Stomach (tissue), 8 donors: ENCODE measurements at regions not wholly inside any gene's neighbourhood (a gene's known extent, or its start where the extent isn't known, plus 50 kb on each side); places are given as distances from the start of the nearest gene placed in this dataset.

ENCODE experiments used
- DNase-seq, 2 donors: peaks; one replicate each; pipeline versions ENCODE4 v3.0.0 to v3.0.0-alpha.2; 2013 to 2019
- H3K27ac ChIP-seq, 5 donors: fragments of 200-600 bp in 4 of 5; sonication (generic) in 4 of 5; one replicate each; pipeline ENCODE4 v1.5.1; 2013 to 2019; ENCODE audit warnings: mild to moderate bottlenecking in 1 of 5, moderate library complexity in 1 of 5
- H3K27me3 ChIP-seq, 3 donors: fragments of 200-600 bp; sonication (generic); one replicate each; pipeline ENCODE4 v1.5.1; 2017 to 2019; ENCODE audit warnings: mixed run types in 1 of 3
- H3K36me3 ChIP-seq, 4 donors: fragments of 200-600 bp; sonication (generic); 1 replicate in 3 of 4; 2 replicates in 1 of 4; pipeline ENCODE4 v1.5.1; 2016 to 2019
- H3K4me1 ChIP-seq, 4 donors: fragments of 200-600 bp; sonication (generic); one replicate each; pipeline ENCODE4 v1.5.1; 2016 to 2019
- H3K4me3 ChIP-seq, 4 donors: fragments of 200-600 bp; sonication (generic) in 3 of 4; one replicate each; pipeline ENCODE4 v1.5.1; 2016 to 2019; ENCODE audit warnings: mild to moderate bottlenecking in 1 of 4
- H3K9me3 ChIP-seq, 4 donors: fragments of 200-600 bp; sonication (generic); one replicate each; pipeline ENCODE4 v1.5.1; 2016 to 2019
- EP300 ChIP-seq: sonication (generic); formaldehyde crosslinking; IDR thresholded peaks from one replicate; pipeline ENCODE4 v1.6.1; 2017; ENCODE audit warnings: antibody characterized with exemption
- POLR2A ChIP-seq, 4 donors: fragments of 450-650 bp; IDR thresholded peaks; one replicate each; pipeline ENCODE4 v1.6.1; 2016; ENCODE audit warnings: antibody characterized with exemption in 4 of 4, control low read depth in 2 of 4, mild to moderate bottlenecking in 1 of 4, moderate library complexity in 1 of 4
- POLR2AphosphoS5 ChIP-seq, 3 donors: sonication (generic); formaldehyde crosslinking; IDR thresholded peaks; one replicate each; pipeline ENCODE4 v1.6.1; 2016; ENCODE audit warnings: antibody characterized with exemption in 3 of 3
- WGBS, 5 donors: extraction: QIAGEN DNeasy Blood & Tissue Kit in 3 of 5; methylation state at CpG; one replicate each; pipeline versions ENCODE4 v1.1.5 to v1.1.7; 2013 to 2018; 5-methylcytosine and 5-hydroxymethylcytosine counted together
- intact Hi-C: fragments of 100-400 bp; cut with DNase I; formaldehyde crosslinking; loops from one replicate; pipeline ENCODE4 v1.15.1; 2023; ENCODE audit warnings: low total_unique reads
- TF ChIP-seq, protein P1 (sequence below), 7 experiments: fragments of 450-650 bp in 4 of 7; fragments of 200-600 bp in 3 of 7; sonication (generic) in 3 of 7; IDR thresholded peaks; one replicate each; pipeline ENCODE4 v1.5.1; 2016 to 2019; ENCODE audit warnings: antibody characterized with exemption in 7 of 7, control low read depth in 2 of 7, mild to moderate bottlenecking in 1 of 7
- donor health status: healthy with polysubstance abuse.
- donor health status: Bipolar disorder and iron deficiency.
- donor health status: healthy.

DNA sequence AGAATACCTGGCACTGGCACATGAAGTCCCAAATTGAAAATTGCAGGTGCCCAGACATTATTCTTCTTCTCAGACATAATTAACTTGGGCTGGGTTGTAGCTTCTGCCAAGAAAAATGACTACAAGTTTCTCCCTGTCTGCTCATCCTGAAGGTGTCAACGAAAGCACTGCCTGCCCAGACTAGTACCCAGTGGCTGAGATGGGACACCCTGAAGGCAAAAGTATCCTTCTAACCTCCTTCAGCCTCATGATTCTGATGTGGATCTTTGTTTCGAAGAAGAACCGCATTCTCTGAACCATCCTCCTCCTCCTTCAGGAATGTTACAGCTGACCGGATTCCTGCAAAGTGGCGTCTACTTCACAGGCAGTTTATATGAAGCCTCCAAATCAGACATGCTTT lies 161.1 kb upstream of the FST start:
- intact Hi-C loops, result no loop called here
- H3K4me1 ChIP-seq, result no peaks in the 10 kb centered on the region
- no peak for DNase-seq
- peaks cover 0 to 4% (median 0%) of the 10 kb centered on the region in 4 donors for H3K9me3 ChIP-seq
- no peaks in the 10 kb centered on the region for H3K27me3 ChIP-seq
- H3K36me3 ChIP-seq, result no peaks in the 10 kb centered on the region
- WGBS, 5 donors, result 78 to 93% (median 87%) methylated on average over 5 of the region's 5 CpGs
- no peak overlapping the region for H3K27ac ChIP-seq
- no peak overlapping the region for H3K4me3 ChIP-seq
- TF ChIP-seq, protein P1, sequence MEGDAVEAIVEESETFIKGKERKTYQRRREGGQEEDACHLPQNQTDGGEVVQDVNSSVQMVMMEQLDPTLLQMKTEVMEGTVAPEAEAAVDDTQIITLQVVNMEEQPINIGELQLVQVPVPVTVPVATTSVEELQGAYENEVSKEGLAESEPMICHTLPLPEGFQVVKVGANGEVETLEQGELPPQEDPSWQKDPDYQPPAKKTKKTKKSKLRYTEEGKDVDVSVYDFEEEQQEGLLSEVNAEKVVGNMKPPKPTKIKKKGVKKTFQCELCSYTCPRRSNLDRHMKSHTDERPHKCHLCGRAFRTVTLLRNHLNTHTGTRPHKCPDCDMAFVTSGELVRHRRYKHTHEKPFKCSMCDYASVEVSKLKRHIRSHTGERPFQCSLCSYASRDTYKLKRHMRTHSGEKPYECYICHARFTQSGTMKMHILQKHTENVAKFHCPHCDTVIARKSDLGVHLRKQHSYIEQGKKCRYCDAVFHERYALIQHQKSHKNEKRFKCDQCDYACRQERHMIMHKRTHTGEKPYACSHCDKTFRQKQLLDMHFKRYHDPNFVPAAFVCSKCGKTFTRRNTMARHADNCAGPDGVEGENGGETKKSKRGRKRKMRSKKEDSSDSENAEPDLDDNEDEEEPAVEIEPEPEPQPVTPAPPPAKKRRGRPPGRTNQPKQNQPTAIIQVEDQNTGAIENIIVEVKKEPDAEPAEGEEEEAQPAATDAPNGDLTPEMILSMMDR (IDR thresholded peaks at IDR 0.05), result no peak
- TF ChIP-seq EP300 (no peak), POLR2AphosphoS5 (IDR thresholded peaks at IDR 0.05) (no peak), POLR2A (IDR thresholded peaks at IDR 0.05) (no peak)

- intact Hi-C loops, result no loop called here
- no peak overlapping the region for H3K4me3 ChIP-seq
- H3K9me3 ChIP-seq, result peaks cover 0 to under 1% (median 0%) of the 10 kb centered on the region in 4 donors
- H3K27me3 ChIP-seq, result no peaks in the 10 kb centered on the region
- WGBS, 5 donors, result 87 to 95% (median 92%) methylated on average over 1 of the region's 1 CpG
- TF ChIP-seq, protein P1 (IDR thresholded peaks at IDR 0.05), result no peak
- TF ChIP-seq POLR2A (IDR thresholded peaks at IDR 0.05), result no peak
- no peak for TF ChIP-seq EP300
- TF ChIP-seq POLR2AphosphoS5 (IDR thresholded peaks at IDR 0.05), result no peak
- no peak for DNase-seq
- no peak overlapping the region for H3K27ac ChIP-seq
- no peaks in the 10 kb centered on the region for H3K4me1 ChIP-seq
- no peaks in the 10 kb centered on the region for H3K36me3 ChIP-seq
Observed at GRCh38 chr5:53321073-53321472, 159.4 kb upstream of the FST start.

- no peaks in the 10 kb centered on the region for H3K4me1 ChIP-seq
- no peaks in the 10 kb centered on the region for H3K36me3 ChIP-seq
- TF ChIP-seq, protein P1 (IDR thresholded peaks at IDR 0.05), result no peak
- no peak for TF ChIP-seq POLR2A (IDR thresholded peaks at IDR 0.05)
- TF ChIP-seq POLR2AphosphoS5 (IDR thresholded peaks at IDR 0.05), result no peak
- no peak for TF ChIP-seq EP300
- intact Hi-C loops, result no loop called here
- 90 to 96% (median 94%) methylated on average over 2 of the region's 2 CpGs for WGBS, 5 donors
- H3K9me3 ChIP-seq, result no peaks in the 10 kb centered on the region
- H3K4me3 ChIP-seq, result no peak overlapping the region
- no peak for DNase-seq
- H3K27ac ChIP-seq, result no peak overlapping the region
- no peaks in the 10 kb centered on the region for H3K27me3 ChIP-seq
Observed at GRCh38 chr5:53321721-53322120, 158.7 kb upstream of the FST start.

DNA sequence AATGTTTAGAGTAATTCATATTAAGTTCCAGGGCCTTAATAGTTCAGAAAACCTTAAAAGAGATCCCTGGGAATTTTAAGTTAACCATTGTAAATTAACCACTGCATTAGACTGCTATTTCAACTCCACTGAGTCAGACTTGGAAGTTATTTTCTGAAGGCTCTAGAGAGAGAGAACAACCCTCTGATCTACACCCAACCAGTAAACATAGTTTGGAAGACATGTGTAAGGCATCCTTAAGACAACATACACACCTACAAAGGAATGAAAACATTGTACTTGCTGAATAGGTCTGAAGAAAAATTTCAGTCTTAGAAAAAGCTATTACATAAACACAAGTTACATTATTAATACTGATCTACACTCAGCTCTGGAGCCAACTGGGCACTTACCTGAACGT lies 158.2 kb upstream of the FST start:
- 61 to 71% (median 68%) methylated on average over 1 of the region's 1 CpG for WGBS, 5 donors
- intact Hi-C loops, result no loop called here

More for the DNA sequence above, 158.2 kb upstream of the FST start:
- TF ChIP-seq POLR2AphosphoS5 (IDR thresholded peaks at IDR 0.05) (no peak), POLR2A (IDR thresholded peaks at IDR 0.05) (no peak), EP300 (no peak)
- TF ChIP-seq, protein P1 (IDR thresholded peaks at IDR 0.05), result no peak
- no peaks in the 10 kb centered on the region for H3K36me3 ChIP-seq
- H3K4me3 ChIP-seq, result no peak overlapping the region
- DNase-seq, result no peak
- no peak overlapping the region for H3K27ac ChIP-seq
- H3K9me3 ChIP-seq, result no peaks in the 10 kb centered on the region
- no peaks in the 10 kb centered on the region for H3K27me3 ChIP-seq
- no peaks in the 10 kb centered on the region for H3K4me1 ChIP-seq
